Brain pericyte (primary cell): ENCODE measurements at regions not wholly inside any gene's neighbourhood (a gene's known extent, or its start where the extent isn't known, plus 50 kb on each side); places are given as distances from the start of the nearest gene placed in this dataset.

Experiments
- DNase-seq: peaks from one replicate; pipeline ENCODE4 v3.0.0-alpha.2; 2012; ENCODE audit warnings: low read depth, low spot score

DNA sequence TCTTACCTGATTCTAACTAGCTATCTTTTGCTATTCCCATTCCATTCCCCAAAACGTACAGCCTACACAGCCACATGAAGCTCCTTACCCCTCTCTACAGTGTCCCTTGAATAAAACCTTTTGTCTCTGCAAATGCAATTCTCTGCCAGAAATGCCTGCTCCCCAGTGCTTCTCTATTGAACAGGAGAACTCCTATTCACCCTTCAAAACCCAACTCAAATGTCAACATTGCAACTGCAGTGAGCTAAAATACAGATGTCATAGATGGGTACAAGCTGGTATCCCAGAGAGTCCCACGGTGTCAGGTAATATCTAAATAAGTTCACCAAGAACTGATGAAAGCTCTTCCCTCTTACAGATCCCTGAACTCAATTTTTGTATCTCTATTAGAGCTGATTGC is 421.7 kb downstream of the INSC start:
- DNase-seq, result no peak

DNA sequence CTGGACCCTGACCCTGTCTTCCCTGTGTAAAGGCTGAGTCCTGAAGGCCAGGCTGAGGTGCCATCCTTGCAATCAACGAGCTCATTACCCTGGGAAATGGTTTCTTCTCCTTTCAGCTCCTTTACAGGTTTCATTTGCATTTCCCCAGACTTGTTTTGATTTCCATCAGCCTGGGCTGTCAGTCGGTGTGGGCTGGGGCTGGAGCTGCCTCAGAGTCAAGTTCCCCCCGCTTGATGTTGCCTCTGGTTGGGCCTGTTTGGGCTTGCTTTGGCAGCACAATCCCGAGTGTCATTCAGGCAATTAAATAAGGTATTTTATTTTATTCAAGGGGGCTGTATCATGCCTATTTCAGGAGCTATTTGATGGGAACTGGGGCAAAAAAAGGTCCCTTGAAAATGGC is 424.9 kb downstream of the INSC start:
- DNase-seq, result no peak

DNA sequence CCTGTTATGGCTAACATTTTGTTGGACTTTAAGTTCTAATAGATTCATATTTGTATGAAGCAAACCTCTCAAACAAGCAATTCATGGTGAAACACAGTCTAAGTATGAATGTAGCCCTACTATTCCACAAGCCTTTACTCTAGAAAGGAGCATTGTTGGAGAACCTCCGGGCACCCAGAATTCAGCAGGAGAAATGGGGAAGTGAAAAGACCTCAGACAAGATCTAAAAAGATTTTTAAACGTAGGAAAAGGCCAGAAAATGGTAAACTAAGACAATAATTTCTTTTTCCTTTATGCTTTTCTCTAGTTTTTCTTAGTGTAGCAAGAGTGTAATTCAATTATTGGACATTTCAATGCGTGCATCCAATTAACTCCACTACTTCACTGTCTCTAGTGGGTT is 426.4 kb downstream of the INSC start:
- DNase-seq, result no peak

DNA sequence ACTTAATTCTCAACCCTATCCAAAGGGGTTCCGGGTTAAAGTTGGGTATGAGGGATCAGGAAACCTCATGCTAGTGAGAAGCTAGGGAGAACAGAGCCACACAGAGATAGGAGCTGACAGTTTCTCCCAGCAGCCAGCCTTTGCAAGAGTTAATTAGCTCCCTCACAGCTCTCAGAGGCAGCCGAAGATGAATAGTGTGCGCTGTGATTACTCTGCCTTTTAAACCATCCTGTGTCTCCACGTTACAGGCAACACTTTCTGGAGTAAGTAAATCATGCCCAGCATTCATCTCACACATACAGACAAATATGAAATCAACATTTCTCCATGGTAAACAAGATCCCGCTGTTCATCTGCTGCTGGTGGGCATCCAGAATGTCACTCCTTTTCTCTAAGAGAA is 429.6 kb downstream of the INSC start:
- no peak for DNase-seq

DNA sequence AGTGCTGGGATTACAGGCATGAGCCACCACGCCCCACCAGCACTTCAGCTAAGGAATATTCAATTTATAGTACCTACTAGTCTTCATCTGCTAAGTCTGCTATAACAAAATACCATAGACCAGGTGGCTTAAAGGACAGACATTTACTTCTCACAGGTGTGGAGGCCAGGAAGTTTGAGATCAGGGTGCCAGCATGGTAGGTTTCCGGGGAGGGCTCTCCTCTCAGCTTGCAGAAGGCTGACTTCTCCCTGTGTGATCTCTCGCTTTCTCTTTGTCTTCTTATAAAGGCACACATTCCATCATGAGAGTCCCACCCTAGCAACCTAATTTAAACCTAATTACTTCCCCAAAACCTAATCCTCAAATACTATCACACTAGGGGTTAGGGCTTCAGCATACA is 433.0 kb downstream of the INSC start:
- DNase-seq, result no peak

DNA sequence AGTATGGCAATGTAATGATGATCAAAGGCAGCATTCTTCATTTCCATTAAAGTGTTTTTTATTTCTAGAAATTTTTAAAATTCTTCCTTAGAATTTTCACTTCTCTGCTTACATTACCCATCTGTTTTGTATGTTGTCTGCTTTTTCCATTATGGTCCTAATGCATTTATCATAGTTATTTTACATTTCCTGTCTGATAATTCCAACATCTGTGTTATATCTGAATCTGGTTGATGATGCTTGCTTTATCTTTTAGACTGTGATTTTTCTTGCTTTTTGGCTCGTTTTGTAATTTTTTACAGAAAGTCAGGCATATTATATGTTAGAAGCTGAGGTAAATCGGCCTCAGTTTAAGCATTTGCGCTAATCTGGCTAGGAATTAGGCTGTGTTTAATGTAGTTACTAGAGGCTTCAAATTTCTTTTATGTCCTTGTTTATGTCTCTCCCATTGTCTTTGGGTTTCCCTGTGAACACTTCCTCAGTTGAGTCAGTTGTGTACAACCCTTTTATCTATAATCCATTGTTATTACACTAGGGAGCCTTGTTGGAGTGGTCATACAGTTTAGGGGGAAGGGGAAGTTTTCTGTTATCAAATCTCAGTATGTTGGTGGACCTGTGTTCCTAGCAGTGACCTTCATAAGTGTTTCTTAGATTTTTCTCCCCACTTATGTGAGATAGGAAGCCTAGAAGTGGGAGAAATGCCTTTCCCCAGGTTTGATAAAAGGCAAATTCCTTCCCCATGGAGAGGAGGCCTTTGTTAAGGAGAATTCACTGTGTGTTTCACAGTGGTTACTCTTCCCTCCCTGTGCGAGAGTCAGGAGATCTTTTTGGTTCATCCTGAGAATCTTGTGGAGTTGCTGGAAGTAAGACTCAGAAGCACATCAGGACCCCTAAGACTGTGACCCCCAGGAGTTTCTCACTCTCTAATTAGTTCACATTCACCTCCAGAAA is 437.5 kb downstream of the INSC start:
- no peak for DNase-seq

DNA sequence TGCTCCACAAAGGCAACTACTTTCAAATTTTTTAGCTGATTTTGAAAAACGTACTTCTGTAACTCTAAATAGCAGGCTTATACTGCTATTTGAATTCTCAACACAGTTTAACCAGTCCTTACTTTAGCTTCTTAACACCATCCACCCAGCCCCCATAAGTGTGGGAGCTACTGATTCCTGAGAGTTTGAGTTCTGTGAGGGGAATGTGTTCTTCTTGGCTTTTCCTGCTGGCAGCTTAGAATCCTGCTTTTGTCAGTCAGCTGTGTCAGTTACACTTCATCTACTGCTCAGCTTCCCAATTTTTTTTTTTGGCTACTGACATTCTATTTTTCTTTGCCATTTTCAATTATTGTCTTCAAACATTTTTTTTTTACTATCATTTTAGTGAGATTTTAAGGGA is 440.4 kb downstream of the INSC start:
- DNase-seq, result no peak

DNA sequence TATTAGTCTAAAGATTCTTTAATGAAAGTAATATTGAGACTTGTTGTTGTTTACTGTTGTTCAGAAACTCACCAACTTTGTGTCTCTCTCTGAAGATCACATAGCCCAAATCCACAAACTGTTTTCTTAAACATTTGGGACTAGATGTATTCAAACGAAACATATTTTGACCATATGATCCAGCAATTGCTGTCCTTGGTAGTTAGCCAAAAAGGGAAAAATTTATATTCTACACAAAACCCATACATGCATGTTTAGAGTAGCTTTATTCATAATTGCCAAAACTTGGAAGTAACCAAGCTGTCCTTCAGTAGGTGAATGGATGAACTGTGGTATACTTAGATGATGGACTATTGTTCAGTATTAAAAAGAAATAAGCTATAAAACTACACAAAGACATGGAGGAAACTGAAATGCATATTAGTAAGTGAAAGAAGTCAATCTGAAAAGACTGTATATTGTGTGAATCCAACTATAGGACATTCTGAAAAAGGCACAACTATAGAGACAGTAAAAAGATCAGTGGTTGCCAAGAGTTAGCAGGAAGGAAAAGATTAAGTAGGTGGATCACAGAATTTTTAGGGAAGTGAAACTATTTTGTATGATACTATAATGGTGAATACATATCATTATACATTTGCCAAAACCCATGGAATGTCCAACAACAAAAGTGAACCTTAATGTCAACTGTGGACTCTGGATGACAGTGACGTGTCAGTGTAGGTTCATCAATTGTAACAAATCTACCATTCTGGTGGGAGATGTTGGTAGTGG is 442.9 kb downstream of the INSC start:
- no peak for DNase-seq

DNA sequence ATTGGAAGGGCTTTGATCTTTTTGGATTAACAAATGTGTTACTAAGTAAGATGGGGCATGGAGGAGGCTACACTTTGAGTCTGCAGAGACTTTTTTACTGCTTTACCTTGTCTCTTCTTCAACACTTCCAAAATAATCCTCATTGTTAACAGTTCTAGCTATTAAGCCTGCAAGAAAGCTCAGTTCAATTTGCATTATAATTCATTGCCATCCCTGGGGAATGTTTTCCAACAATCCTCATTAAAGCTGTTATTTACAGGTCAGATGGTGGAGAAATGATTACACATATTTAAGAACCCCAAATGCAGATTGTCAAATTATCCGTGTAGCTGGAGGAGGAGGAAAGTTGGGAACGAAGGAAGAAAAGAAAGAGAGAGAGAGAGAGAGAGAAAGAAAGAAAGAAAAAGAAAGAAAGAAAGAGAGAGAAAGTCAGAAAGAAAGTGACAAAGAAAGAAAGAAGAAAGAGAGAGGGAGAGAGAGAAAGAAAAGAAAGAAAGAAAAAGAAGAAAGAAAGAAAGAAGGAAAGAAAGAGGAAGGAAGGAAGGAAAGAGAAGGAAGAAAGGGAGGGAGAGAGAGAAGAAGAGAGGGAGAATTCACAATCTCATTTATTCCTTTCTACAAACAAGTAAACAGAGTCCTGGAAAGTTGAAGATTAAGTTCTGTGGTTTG is 443.9 kb downstream of the INSC start:
- DNase-seq, result no peak

DNA sequence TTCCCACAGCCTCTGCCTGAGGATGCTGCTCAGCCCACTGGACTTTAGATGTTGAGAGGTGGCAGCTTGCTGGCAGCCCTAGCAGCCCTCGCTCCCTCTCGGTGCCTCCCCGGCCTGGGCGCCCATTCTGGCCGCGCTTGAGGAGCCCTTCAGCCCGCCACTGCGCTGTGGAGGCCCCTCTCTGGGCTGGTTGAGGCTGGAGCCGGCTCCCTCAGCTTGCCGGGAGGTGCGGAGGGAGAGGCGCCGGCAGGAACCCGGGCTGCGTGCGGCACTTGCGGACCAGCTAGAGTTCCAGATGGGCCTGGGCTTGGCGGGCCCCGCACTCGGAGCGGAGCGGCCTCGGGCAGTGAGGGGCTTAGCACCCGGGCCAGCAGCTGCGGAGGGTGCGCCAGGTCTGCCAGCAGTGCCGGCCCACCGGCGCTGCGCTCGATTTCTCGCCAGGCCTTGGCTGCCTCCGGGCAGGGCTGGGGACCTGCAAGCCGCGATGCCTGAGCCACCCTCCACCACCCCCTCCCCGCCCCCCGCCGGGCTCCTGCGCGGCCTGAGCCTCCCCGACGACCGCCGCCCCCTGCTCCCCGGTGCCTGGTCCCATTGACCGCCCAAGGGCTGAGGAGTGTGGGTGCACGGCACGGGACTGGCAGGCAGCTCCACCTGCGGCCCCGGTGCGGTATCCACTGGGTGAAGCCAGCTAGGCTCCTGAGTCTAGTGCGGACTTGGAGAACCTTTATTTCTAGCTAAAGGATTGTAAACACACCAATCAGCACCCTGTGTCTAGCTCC is 446.2 kb downstream of the INSC start:
- no peak for DNase-seq

DNA sequence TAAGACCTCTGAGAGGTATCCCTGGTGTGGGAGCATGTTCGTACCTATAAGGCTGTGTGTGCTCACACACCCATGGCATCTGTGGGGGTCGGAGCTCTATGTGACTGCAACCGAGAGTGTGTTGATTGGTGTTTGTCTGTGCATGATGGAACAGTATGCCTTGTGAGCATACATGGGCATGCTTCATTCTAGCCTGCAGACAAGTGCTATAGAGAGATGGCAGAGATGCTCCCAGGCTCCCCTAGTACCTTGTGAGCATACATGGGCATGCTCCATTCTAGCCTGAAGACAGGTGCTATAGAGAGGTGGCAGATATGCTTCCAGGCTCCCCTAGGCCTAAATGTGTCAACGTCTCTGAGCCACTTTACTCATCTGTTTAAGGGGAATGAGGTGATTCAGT is 447.5 kb downstream of the INSC start:
- no peak for DNase-seq

DNA sequence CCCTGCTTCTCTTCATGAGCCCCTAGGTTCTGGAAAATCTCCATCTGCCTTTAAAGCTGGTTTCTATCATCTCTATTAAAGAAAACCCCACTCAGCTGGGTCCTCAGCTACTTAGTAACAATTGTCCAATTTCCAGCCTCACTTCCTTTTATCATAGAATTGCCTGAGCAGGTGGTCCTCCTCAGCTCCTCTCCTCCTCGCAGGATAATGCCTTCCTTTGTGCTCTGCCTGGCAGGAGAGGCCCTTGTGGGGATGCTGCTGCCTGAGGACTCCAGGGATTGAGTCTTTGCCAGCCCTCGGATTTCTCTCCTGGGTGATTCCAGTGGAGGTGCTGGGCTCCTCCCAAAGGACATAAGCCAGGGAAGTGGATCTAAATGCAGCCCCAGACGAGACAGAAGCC is 448.3 kb downstream of the INSC start:
- no peak for DNase-seq

DNA sequence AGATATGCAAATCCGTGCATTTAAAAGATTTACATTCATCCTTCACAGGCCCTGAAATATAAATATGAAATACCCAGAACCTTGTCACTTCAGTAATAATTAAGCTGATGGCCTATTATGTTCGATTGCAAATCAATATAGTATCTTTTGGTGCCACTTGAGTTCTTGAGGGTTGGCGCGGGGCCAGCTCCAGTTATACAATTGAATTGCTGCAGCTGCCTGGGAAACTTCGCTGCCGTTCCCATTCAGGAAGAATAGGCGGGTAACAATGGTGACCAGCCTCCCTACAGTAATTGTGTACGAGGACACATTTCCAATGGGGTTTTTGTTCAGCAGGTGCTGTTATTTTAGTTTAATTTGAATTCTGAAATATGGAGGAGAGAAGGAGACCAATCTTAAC is 451.2 kb downstream of the INSC start:
- no peak for DNase-seq

DNA sequence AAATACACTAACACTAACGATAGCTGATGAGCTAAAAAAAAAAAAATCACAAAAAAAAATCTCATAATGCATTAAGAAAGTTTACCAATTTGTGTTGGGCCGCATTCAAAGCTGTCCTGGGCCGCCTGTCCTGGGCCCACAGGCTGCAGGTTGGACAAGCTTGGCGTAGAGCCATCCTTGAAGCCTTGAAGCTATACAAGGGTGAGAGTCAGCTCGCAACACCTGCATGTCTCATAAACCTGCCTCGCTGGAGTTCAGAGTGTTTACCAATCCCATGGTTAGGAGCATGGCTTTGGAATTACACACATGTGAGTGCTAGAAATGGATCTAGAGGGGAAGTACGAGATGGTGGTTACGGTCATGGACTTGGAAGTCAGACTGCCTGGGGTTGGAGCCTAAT is 453.7 kb downstream of the INSC start:
- DNase-seq, result no peak

DNA sequence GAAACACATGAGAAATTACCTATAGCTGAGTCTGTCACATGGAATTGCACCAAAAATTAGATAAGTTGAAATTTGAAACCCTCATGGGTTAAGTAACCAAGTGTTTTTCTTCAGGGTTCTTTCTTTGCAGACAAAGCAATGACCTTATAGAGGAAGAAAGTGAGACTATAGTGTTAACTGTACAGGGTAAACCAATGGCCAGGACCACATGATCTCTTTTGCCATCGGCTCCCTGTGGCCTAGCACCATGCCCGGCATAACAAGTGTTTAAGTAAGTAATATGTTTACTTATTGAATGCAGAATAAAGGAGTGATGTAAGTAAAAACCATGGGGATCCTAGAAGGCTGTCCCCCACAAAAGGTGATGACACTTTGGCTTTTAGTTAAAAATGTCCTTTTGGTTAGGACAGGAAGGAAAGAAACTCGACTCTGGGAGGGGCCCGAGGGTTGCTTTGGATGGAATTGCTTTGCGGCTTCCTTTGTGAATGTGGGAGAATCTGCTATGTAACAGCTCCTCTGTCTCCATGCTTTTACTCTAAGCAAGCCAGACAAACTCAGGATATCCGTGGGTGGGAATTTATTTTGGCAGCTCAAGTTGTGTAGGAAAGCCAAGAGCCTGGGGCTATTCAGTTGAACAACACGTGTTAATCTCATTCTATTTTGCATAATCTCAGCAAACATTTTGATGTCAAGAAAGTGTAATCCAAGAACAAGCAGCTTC is 454.7 kb downstream of the INSC start:
- no peak for DNase-seq

DNA sequence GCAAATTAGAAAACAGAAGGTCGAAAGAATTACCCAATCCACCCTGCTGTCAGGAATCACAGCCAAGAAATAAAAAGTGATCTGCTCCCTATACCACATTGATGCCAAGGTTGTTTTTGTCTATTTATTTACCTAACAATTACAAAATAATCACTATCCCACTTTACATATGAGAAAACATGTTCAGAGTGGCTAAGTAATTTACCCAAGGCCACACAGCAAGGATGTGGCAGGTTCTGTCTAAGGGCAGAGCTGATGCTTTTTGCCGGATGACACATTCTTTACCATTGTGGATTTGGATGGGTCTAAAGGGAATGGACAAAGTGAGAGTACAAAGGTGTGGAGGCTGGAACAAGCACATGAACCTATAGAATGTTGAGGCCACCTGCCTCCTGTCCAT is 460.7 kb downstream of the INSC start:
- no peak for DNase-seq

DNA sequence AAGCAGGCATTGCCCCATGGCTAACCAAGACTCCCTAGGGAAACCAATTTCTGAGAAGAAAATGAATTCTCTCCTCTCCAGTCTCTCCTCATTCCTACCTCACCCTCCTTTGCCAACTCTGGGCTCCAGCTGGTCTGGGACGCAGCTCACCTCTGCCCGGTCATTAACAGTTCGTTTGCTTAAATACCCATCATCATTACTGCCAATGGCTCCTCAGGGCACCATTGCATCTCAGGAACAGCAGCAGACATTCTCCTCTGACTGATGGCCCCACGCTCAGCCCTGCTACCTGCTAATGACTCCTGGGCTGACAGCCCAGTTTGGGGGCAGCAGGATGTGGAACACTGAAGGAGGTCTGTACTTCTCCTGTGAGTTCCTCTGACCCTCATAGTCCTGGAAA is 462.0 kb downstream of the INSC start:
- no peak for DNase-seq

DNA sequence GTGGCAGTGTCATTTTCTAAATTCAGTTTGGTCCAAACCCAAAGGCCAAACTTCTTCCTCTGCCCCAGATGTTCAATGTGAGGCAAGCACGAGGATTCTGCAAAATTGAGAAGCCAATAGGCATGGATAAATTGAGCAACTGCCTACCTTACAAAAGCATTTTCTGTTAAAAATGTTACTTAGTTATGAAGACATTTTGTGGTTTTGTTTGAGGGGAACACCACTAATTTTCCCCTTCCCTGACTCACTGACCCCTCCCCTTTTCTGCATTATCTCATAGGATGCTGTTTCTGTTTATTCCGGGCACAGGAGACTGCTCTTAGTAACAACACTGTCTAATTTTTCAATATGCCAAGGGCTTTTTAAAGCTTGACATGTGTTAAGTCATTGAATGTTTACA is 462.8 kb downstream of the INSC start:
- no peak for DNase-seq

DNA sequence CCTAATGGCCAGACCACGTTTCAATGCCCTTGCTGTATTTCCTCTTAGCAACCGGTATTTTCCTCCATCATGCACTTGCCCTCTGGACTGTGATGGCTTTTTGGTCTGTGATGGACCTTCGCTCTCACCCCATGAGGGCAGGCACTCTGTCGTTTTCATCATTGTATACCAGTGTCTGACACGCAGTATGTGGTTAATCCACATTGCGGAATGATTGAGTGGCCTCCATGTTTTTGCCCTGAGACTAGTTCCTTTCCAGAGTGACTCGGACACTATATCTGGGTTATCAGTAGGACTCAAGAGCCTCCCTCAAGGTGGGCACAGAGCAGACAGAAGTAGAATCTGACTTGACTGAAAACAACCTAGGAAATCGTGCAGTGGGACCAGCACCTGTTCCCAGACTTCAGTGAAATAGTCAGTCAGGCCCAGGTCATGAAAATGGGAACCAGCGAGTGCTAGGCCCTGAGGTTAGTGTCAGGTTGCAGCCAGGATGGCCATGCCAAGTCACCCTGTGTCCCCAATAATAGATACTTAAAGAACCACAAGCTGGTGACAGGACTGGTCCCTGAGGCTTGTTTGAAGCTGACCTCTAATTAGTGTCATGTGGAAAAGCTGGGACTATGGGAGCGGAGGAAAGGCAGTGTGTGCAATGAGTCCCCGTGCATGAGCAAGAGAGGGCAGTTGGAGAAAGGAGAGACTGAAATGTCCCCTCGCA is 464.7 kb downstream of the INSC start:
- DNase-seq, result no peak

DNA sequence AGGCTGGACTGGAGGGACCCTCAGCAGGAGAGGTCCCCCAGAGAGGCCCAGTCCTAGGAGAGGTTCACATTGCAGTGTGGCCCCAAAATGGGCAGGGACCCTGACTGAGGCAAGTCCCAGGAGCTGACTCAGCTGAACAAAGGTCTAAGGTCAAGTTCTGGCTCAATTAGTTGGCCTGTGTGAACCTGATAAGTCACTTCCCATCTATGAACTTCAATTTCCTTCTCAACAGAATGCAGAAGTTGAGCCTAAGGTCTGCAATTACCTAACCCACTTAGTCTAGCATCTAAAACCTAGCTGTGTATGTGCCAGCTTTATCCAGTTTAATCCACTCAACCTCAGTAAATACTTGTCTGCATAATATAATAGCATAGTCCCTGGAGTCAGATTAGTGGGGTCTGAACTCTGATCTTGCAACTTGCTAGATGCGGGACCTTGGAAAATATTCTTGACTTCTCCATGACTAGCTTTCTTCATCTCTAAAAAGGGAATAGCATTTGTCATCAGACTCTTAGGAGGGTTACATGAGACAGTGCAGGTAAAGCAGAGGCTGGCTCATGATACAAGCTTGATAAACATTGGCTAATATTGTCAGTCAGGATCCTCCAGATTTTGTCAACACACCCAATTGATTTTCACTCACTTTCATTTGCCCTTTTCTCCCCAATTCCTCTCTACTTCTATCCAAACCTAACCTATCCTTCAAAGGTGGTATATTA is 465.5 kb downstream of the INSC start:
- DNase-seq, result no peak
